ENCODE measurements at regions not wholly inside any gene's neighbourhood (a gene's known extent, or its start where the extent isn't known, plus 50 kb on each side); places are given as distances from the start of the nearest gene placed in this dataset.

DNA sequence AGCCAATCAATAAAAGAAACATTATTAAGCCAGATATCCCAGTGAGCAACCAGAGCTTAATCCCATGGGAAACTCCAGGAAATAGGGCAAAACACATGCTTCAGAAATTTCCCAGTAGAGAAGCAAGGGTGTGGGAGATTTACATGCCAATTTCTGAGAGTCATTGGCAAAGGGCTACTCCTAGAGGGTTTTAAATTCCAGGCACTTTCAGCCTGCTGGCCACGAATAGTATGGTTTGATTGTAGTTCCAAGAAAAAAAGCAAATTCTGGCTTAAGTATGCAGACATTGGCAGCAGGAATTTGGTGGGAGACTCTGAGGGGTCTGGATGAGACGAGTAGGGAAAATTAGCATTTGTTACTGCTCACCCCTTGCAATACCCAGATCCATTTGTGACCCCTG is 402.1 kb upstream of the SUCLG2 start:
- Histone ChIP-seq H3K9me2 (ENCODE audit: insufficient read depth, low read length) (no peaks in the 10 kb centered on the region), H3K4me1 (ENCODE audit: insufficient read depth, low read length, poor library complexity, severe bottlenecking) (no peaks in the 10 kb centered on the region), H4K20me1 (ENCODE audit: insufficient read depth, low read length) (no peaks in the 10 kb centered on the region), H3K4me3 (ENCODE audit: low read depth, low read length, poor library complexity, severe bottlenecking) (no peak overlapping the region), H3K79me2 (ENCODE audit: insufficient read depth, low read depth, low read length) (no peaks in the 10 kb centered on the region), H3K36me3 (ENCODE audit: insufficient read depth, low read length) (no peaks in the 10 kb centered on the region), H2AFZ (ENCODE audit: low read length) (no peak overlapping the region), H3K4me2 (ENCODE audit: low read length) (no peak overlapping the region), H3K9me3 (ENCODE audit: low read length) (no peaks in the 10 kb centered on the region), H3K27ac (ENCODE audit: low read depth, low read length, poor library complexity, severe bottlenecking) (no peak overlapping the region)
- intact Hi-C loops (cut with micrococcal nuclease; ENCODE audit: unreplicated experiment) = no loop called here
- POLR2A ChIA-PET = no interaction called here
- TF ChIP-seq EZH2phosphoT487 (IDR thresholded peaks at IDR 0.05; ENCODE audit: borderline replicate concordance, low read depth, low read length) (no peak), CTCF (conservative IDR thresholded peaks at IDR 0.05; ENCODE audit: low read length) (no peak)
- BruUV-seq (replicated peaks) = no TSS peak
- CTCF ChIA-PET (ENCODE audit: unreplicated experiment) = no interaction called here
- DNase-seq (ENCODE audit: low spot score) = no peak

- H3K9me2 ChIP-seq (ENCODE audit: insufficient read depth, low read length) = no peaks in the 10 kb centered on the region
- H3K4me2 ChIP-seq (ENCODE audit: low read length) = no peak overlapping the region
- H3K27ac ChIP-seq (ENCODE audit: low read depth, low read length, poor library complexity, severe bottlenecking) = no peak overlapping the region
- no peaks in the 10 kb centered on the region for H3K4me1 ChIP-seq (ENCODE audit: insufficient read depth, low read length, poor library complexity, severe bottlenecking)
- intact Hi-C loops (cut with micrococcal nuclease; ENCODE audit: unreplicated experiment) = no loop called here
- H3K36me3 ChIP-seq (ENCODE audit: insufficient read depth, low read length) = no peaks in the 10 kb centered on the region
- POLR2A ChIA-PET = interaction anchor here (0.6 kb wide), 1 partner anchor 9 kb away, joined by 3 read pairs; no protein-coding TSS in a partner anchor
- no peaks in the 10 kb centered on the region for H3K79me2 ChIP-seq (ENCODE audit: insufficient read depth, low read depth, low read length)
- no peak overlapping the region for H3K4me3 ChIP-seq (ENCODE audit: low read depth, low read length, poor library complexity, severe bottlenecking)
- H3K9me3 ChIP-seq (ENCODE audit: low read length) = no peaks in the 10 kb centered on the region
- CTCF ChIA-PET (ENCODE audit: unreplicated experiment) = no interaction called here
- H4K20me1 ChIP-seq (ENCODE audit: insufficient read depth, low read length) = no peaks in the 10 kb centered on the region
- H2AFZ ChIP-seq (ENCODE audit: low read length) = no peak overlapping the region
- TF ChIP-seq EZH2phosphoT487 (IDR thresholded peaks at IDR 0.05; ENCODE audit: borderline replicate concordance, low read depth, low read length) (no peak), CTCF (conservative IDR thresholded peaks at IDR 0.05; ENCODE audit: low read length) (no peak)
- no TSS peak for BruUV-seq (replicated peaks)
- no peak for DNase-seq (ENCODE audit: low spot score)
Measured at GRCh38 chr3:68055215-68055614, 400.8 kb upstream of the SUCLG2 start.

DNA sequence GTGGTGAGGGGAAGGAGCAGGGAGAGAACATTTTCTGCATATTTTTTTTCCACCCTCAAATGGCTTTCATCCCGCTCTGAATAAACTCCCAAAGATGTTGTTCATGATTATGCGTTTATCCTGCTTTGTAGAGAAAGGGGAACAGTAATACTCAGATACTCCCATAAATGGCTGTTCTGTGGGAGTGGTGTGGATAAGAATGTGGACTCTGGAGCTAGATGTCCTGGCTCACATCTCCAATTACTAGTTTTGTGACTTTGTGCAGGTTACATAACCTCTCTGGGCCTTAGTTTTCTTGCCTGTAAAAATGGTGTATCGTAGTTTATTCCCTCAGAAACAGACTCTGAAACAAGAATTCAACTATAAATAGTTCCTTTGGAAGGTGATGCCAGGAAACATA is 395.4 kb upstream of the SUCLG2 start:
- intact Hi-C loops (cut with micrococcal nuclease; ENCODE audit: unreplicated experiment) = no loop called here
- BruUV-seq (replicated peaks) = no TSS peak
- Histone ChIP-seq H3K4me2 (ENCODE audit: low read length) (no peak overlapping the region), H3K9me2 (ENCODE audit: insufficient read depth, low read length) (no peaks in the 10 kb centered on the region), H3K79me2 (ENCODE audit: insufficient read depth, low read depth, low read length) (no peaks in the 10 kb centered on the region), H4K20me1 (ENCODE audit: insufficient read depth, low read length) (no peaks in the 10 kb centered on the region), H2AFZ (ENCODE audit: low read length) (no peak overlapping the region), H3K4me1 (ENCODE audit: insufficient read depth, low read length, poor library complexity, severe bottlenecking) (no peaks in the 10 kb centered on the region), H3K27ac (ENCODE audit: low read depth, low read length, poor library complexity, severe bottlenecking) (no peak overlapping the region), H3K9me3 (ENCODE audit: low read length) (no peaks in the 10 kb centered on the region), H3K4me3 (ENCODE audit: low read depth, low read length, poor library complexity, severe bottlenecking) (no peak overlapping the region), H3K36me3 (ENCODE audit: insufficient read depth, low read length) (no peaks in the 10 kb centered on the region)
- POLR2A ChIA-PET = no interaction called here
- TF ChIP-seq CTCF (conservative IDR thresholded peaks at IDR 0.05; ENCODE audit: low read length) (no peak), EZH2phosphoT487 (IDR thresholded peaks at IDR 0.05; ENCODE audit: borderline replicate concordance, low read depth, low read length) (no peak)
- CTCF ChIA-PET (ENCODE audit: unreplicated experiment) = no interaction called here
- DNase-seq (ENCODE audit: low spot score) = no peak
